ENCODE measurements at regions not wholly inside any gene's neighbourhood (a gene's known extent, or its start where the extent isn't known, plus 50 kb on each side); places are given as distances from the start of the nearest gene placed in this dataset.

DNA sequence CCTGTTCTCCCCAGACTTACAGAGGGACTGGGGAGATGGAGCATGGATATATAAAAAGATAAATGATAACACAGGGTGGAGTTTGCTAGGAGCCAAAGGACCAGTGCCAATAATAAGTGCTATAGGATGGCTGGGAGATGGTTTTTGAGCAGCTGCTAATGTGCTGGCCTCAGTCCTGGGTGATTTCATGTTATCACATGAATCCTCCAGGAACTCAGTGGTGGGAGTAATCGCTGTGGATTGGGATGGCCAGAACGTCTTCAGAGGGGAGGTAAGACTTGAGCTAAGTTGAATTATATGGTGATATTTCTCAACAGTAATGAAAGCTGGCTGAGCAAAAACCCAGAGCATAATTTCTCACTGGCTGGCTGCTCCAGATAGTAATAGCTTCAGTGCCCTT lies 441.4 kb downstream of the SLC4A3 start:
- no peak for DNase-seq

- no peak for DNase-seq
Observed at GRCh38 chr2:220070349-220070748, 442.9 kb downstream of the SLC4A3 start.

DNA sequence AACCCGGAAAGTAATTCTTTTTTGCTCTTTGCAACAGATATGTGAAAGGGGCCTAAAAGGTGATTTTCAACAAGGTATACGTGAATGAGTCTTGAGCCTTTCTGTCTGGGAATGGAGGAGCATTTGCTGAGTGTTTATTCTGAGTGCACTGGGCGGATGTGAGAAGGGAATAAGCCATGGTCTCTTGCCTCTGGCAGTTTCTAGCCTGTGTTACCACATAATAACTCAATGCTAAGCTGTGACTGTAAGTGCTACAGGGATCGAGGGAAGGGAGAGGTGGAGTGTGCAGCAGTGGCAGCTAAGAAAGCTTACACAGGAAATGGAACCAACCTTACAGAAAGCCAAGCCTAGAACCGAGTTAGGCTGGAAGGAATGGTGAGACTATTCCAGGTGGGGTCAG lies 444.3 kb downstream of the SLC4A3 start:
- DNase-seq, result no peak

DNA sequence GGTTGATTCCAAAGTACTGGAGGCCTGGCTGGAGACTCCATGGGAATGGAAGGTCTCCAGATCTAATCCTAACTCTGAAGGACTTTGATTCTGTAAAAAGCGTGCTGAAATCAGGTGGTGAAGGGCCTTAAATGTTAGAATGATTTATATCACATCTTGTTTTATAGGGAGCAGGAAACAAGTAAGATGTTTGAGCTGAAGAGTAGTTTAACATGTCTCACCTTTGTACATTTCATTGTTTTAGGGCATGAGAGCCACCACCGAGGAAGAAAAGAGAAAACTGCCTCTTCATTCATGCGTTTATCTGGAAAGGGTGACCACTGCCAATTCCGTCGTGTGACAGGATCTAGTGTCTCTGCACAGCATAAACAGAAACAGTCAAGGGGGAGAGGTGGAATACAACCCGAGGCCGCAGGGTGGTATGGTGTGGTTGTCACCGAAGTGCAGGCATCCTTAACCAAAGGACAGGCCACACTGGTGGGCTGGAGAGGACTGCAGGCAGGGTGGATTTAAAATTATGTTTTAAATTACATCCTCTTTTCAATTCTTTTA lies 445.3 kb downstream of the SLC4A3 start:
- no peak for DNase-seq

DNA sequence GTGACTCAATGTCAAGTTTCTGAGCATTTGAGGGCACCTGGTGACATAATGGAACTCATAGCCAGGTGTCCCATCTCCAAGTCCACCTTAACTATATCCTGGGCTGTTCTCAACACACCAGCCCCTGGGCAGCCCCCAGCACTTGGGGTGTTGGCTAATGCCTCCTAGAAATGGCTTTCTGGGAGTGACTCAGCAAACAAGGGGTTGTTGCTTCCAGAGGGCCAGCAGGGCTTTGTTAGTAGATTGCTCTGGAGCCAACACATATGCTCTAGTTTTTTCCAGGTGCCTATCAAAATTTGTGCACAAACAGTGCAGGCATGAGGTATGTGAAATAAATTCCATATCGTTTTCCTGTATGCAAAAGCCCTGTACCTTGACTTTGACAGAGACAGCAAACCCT lies 448.4 kb downstream of the SLC4A3 start:
- DNase-seq, result no peak

DNA sequence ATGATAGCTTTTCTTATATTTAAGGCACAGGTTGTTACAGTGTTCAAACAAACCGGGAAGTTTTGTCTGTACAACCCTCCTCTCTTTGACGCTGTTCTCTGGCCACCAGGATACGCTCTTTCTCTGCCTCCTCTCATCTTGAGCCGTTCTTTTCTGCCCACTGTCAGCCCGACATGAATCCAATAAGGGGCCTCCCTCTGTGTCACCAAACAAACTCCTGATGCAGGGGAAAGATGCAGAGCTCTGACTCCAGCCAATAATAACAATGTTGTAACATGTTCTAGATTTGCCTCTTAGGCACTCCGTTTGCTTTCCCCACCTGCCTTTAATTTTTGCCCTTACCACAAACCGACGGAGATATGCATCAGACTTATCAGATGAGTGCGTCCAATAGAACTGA lies 449.3 kb downstream of the SLC4A3 start:
- DNase-seq, result no peak

GRCh38 chr2:220077488-220077887 lies 450.1 kb downstream of the SLC4A3 start:
- DNase-seq, result no peak

GRCh38 chr2:220078439-220078838 lies 451.0 kb downstream of the SLC4A3 start:
- DNase-seq, result no peak

DNA sequence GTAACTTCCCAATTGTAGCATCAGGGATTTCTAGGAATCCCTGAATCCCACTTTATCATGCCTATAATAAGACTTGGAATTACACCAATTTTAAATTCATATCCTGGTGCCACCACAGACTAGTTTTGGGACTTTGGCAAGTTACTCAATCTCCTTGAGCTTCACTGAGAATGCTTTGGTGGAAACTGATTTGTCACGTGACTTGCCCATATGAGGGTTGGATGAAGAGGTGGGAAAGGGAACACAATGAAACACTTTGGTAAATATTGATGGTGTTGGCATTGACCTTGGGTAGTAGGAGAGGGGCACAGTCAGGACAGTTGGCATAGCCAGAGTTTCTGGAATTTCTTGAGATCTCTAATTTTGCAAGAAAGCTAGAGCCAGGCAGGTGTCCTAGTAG lies 452.2 kb downstream of the SLC4A3 start:
- DNase-seq, result no peak

- no peak for DNase-seq
Observed at GRCh38 chr2:220081171-220081570, 453.7 kb downstream of the SLC4A3 start.

GRCh38 chr2:220090050-220090449 lies 462.6 kb downstream of the SLC4A3 start:
- DNase-seq, result no peak

- no peak for DNase-seq
Observed at GRCh38 chr2:220096406-220096805, 469.0 kb downstream of the SLC4A3 start.

- DNase-seq, result no peak
Observed at GRCh38 chr2:220101980-220102379, 474.6 kb downstream of the SLC4A3 start.

GRCh38 chr2:220103596-220103995 lies 476.2 kb downstream of the SLC4A3 start:
- DNase-seq, result no peak

DNA sequence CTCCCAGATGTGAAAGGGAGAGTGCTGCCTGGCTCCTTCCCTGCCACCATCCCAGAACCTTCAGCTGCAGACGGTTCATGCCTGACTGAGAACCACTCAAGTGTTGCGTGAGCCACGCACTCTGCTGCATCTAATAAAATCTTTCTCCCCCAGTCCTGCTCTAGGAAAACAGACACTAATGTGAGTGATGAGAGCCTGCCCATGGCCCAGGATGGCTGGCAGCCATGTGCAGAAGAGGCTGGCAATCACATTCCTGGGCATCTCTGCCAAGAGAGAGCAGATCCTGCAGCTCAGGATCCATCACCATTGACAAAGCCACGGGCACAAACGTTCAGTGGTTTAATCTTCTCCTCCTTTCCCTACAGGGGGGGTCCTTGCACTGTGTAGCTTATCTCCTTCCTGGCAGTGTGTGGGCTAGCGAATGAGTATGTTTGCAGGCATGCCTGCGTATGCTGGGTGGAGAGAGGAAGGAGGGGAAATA lies 477.5 kb downstream of the SLC4A3 start:
- DNase-seq, result no peak

DNA sequence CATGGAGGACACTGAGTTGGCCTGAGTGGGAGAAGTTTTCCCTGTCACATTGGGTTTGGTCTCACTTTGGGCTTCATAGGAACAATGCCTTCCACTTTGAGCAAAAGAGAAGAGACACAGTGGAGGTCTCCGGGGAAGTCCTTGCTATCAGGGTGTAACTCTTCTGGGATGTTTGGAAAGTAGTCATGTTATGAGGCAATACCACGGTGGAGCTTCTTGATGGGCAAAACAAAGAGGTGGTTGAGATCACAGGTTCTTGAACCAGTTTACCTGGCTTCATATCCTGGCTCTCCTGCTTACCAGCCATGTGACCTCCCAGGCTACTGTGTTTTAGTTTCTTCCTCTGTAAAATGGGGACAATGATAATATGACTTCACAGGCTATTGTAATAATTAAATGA lies 478.6 kb downstream of the SLC4A3 start:
- no peak for DNase-seq

- DNase-seq, result no peak
Observed at GRCh38 chr2:220107380-220107791, 480.0 kb downstream of the SLC4A3 start.

- DNase-seq, result no peak
Observed at GRCh38 chr2:220114443-220114842, 487.0 kb downstream of the SLC4A3 start.

GRCh38 chr2:220117025-220117424 lies 489.6 kb downstream of the SLC4A3 start:
- no peak for DNase-seq

DNA sequence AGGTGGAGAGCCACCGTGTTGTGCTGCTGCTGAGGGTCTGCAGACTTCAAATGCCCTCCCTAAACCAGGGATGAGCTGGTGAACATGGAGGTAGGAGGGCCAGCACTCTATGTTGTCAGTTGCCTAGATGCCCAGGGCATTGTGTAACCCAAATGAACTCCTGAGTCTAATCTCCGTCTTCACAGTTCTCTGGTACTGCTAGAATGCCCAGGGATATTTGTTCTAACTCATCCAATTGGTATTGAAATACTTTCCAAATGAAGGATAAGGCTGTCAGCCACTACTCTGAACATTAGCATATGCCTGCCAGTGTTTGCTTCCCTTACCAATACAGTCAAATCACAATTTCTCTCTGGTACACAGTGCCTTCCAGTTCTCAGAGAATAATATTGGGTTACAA lies 492.6 kb downstream of the SLC4A3 start:
- no peak for DNase-seq

DNA sequence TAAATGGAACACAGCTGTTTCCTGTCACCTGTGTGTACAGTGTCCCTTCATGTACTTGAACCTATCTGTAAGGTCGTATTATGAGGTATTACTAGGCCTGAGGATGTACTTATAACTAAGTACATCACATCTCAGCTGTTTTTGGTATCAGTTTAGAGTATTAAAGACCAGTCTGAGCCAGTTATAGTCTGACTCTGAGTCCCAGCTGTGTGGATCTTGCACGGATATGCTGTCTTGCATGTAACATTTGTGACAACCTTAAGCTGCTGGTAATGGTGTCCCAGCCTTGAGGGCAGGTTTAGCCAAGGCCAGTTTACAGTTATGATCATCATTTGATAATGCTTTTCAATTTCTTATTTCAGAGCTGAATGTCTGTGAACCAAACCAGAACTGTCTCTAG lies 496.3 kb downstream of the SLC4A3 start:
- DNase-seq, result no peak

DNA sequence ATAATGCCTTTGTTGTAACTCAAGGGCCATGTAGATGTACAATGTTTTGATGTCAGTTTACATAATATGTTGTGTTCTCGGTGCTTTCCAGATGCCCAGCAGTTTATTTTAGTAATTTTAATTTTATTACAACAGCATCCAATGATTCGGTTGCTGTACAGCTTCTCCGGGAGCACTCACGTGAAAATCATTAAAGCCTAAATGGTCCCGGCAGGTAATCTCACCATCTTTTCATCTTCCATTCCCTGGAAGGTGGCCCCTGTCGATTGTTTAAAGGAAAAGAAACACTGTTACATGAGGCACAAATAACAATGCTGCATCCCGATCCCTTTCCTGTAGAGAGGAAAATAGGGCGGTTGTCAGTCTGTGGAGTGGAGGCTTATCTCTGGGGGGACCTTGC lies 498.1 kb downstream of the SLC4A3 start:
- DNase-seq, result no peak

DNA sequence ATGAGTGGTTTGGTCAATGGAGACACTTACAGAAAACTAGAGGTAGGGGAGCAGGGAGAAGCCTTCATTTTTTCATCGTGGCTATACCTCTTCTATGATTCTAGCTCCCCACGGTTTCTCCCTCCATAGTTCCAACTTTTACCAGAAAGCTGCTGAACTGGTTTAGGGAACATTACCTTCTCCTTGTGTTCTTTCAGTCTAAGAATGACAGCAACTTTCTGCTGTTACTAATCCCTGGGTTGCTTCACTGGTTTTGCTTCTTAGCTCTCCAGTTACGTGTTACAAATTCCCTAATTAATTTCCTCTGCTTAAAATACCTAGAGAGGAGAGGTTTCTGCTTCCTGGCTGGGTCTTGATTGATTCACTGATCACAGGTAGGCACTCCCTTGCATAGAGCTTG lies 499.9 kb downstream of the SLC4A3 start:
- no peak for DNase-seq

DNA sequence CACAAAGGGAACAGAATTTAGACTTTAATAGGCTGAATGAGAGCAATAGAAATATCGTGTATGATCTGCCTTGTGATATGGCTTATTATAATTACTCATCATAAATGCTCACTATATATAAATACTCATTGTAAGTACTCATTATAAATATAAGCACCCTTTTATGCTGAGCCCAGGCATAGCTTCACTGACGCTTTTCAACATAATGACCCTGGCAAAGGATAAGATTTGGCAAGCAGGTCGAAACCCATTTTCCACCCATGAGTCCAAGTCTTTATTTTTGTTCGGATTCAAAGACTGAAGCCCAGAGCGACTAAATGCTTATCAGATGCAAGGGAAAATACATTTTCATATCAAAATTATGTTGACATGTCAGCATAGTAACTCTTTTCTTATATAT lies 500.4 kb downstream of the SLC4A3 start:
- DNase-seq, result no peak

DNA sequence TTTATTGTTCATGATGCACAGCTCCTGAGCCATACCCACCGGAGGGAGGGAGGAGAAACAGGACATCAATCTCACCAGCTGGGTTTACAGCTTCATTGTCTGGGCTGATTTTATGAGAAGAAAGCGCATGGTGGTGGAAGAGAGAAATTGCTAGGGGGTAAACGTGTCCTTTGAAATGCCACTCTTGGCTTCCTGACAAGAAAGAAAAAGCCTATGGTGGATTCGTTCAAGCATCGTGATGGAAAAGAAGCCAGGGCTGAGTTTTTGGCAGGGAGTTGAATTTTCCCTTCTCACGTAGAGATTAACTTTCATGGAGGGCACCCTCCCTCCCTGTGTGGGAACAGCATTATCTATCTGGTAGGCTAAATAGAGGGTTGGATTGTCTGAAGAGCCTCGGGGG lies 502.0 kb downstream of the SLC4A3 start:
- DNase-seq, result no peak
